ENCODE measurements at regions not wholly inside any gene's neighbourhood (a gene's known extent, or its start where the extent isn't known, plus 50 kb on each side); places are given as distances from the start of the nearest gene placed in this dataset.

- intact Hi-C loops (cut with DNase I; ENCODE audit: low total_unique reads) = no loop called here
- no peak for DNase-seq
- Histone ChIP-seq H3K27ac (no peak overlapping the region), H3K27me3 (no peaks in the 10 kb centered on the region), H3K4me3 (no peak overlapping the region), H3K4me1 (no peaks in the 10 kb centered on the region), H3K9me3 (no peaks in the 10 kb centered on the region), H3K36me3 (ENCODE audit: low read depth, missing control alignments) (no peaks in the 10 kb centered on the region)
- no peak for TF ChIP-seq POLR2A (IDR thresholded peaks at IDR 0.05)
- WGBS, 2 donors = 65 to 82% methylated on average over 6 of the region's 6 CpGs
Observed at GRCh38 chrX:11970578-11971359, 167.5 kb upstream of the FRMPD4 start.

GRCh38 chrX:11976663-11977062 lies 161.6 kb upstream of the FRMPD4 start:
- no peaks in the 10 kb centered on the region for H3K9me3 ChIP-seq
- no peaks in the 10 kb centered on the region for H3K36me3 ChIP-seq (ENCODE audit: low read depth, missing control alignments)
- H3K4me1 ChIP-seq = no peaks in the 10 kb centered on the region
- no peaks in the 10 kb centered on the region for H3K27me3 ChIP-seq
- TF ChIP-seq POLR2A (IDR thresholded peaks at IDR 0.05) (no peak), CTCF (IDR thresholded peaks at IDR 0.05) (no peak)
- no peak for DNase-seq
- intact Hi-C loops (cut with DNase I; ENCODE audit: low total_unique reads) = no loop called here
- no peak overlapping the region for H3K27ac ChIP-seq
- H3K4me3 ChIP-seq = no peak overlapping the region
- 89% methylated on average over 2 of the region's 2 CpGs for WGBS, 2 donors

- TF ChIP-seq POLR2A (IDR thresholded peaks at IDR 0.05) = no peak
- TF ChIP-seq CTCF (IDR thresholded peaks at IDR 0.05) = no peak
- Histone ChIP-seq H3K4me1 (no peaks in the 10 kb centered on the region), H3K4me3 (no peak overlapping the region), H3K27ac (no peak overlapping the region), H3K9me3 (no peaks in the 10 kb centered on the region), H3K27me3 (no peaks in the 10 kb centered on the region), H3K36me3 (ENCODE audit: low read depth, missing control alignments) (no peaks in the 10 kb centered on the region)
- no peak for DNase-seq
- intact Hi-C loops (cut with DNase I; ENCODE audit: low total_unique reads) = no loop called here
Observed at GRCh38 chrX:11992271-11992670, 146.0 kb upstream of the FRMPD4 start.

- intact Hi-C loops (cut with DNase I; ENCODE audit: low total_unique reads) = no loop called here
- Histone ChIP-seq H3K9me3 (no peaks in the 10 kb centered on the region), H3K4me1 (no peaks in the 10 kb centered on the region), H3K27me3 (no peaks in the 10 kb centered on the region), H3K36me3 (ENCODE audit: low read depth, missing control alignments) (no peaks in the 10 kb centered on the region), H3K4me3 (no peak overlapping the region), H3K27ac (no peak overlapping the region)
- no peak for DNase-seq
- 19 to 20% methylated on average over 1 of the region's 1 CpG for WGBS, 2 donors
- TF ChIP-seq POLR2A (IDR thresholded peaks at IDR 0.05) (no peak), CTCF (IDR thresholded peaks at IDR 0.05) (no peak)
Observed at GRCh38 chrX:11995146-11995545, 143.1 kb upstream of the FRMPD4 start.

- Histone ChIP-seq H3K27ac (no peak overlapping the region), H3K4me3 (no peak overlapping the region), H3K9me3 (no peaks in the 10 kb centered on the region), H3K27me3 (no peaks in the 10 kb centered on the region), H3K4me1 (no peaks in the 10 kb centered on the region), H3K36me3 (ENCODE audit: low read depth, missing control alignments) (no peaks in the 10 kb centered on the region)
- WGBS, 2 donors = 65 to 93% methylated on average over 2 of the region's 2 CpGs
- TF ChIP-seq POLR2A (IDR thresholded peaks at IDR 0.05) = no peak
- no peak for TF ChIP-seq CTCF (IDR thresholded peaks at IDR 0.05)
- DNase-seq = no peak
- intact Hi-C loops (cut with DNase I; ENCODE audit: low total_unique reads) = no loop called here
Observed at GRCh38 chrX:11996810-11997209, 141.5 kb upstream of the FRMPD4 start.
